Effector CD8-positive, alpha-beta T cell (primary cell): ENCODE measurements at regions not wholly inside any gene's neighbourhood (a gene's known extent, or its start where the extent isn't known, plus 50 kb on each side); places are given as distances from the start of the nearest gene placed in this dataset.

Experiments used
- DNase-seq: peaks from one replicate; lab custom pipeline; 2025; lab: John Stamatoyannopoulos, UW

- no peak for DNase-seq
These were observed 108.7 kb upstream of the PPP2R2D start for GRCh38 chr10:131792011-131792651.

GRCh38 chr10:131792809-131793208 is 108.0 kb upstream of the PPP2R2D start:
- no peak for DNase-seq

GRCh38 chr10:131795761-131796160 is 105.0 kb upstream of the PPP2R2D start:
- DNase-seq, result no peak

GRCh38 chr10:131797626-131798025 is 103.2 kb upstream of the PPP2R2D start:
- DNase-seq, result no peak

- DNase-seq, result no peak
These were observed 101.4 kb upstream of the PPP2R2D start for GRCh38 chr10:131799429-131799828.

GRCh38 chr10:131802156-131802915 is 98.5 kb upstream of the PPP2R2D start:
- no peak for DNase-seq

- no peak for DNase-seq
These were observed 97.8 kb upstream of the PPP2R2D start for GRCh38 chr10:131802996-131803395.

GRCh38 chr10:131803860-131804425 is 96.9 kb upstream of the PPP2R2D start:
- no peak for DNase-seq

GRCh38 chr10:131804551-131805295 is 96.1 kb upstream of the PPP2R2D start:
- DNase-seq, result no peak

- no peak for DNase-seq
These were observed 95.1 kb upstream of the PPP2R2D start for GRCh38 chr10:131805696-131806095.

GRCh38 chr10:131806146-131806545 is 94.7 kb upstream of the PPP2R2D start:
- DNase-seq, result no peak

GRCh38 chr10:131806646-131807317 is 94.0 kb upstream of the PPP2R2D start:
- DNase-seq, result no peak

GRCh38 chr10:131808370-131808930 is 92.4 kb upstream of the PPP2R2D start:
- no peak for DNase-seq

- DNase-seq, result no peak
These were observed 90.6 kb upstream of the PPP2R2D start for GRCh38 chr10:131810036-131810804.

GRCh38 chr10:131810805-131811629 is 89.8 kb upstream of the PPP2R2D start:
- DNase-seq, result no peak

GRCh38 chr10:131811630-131812403 is 89.0 kb upstream of the PPP2R2D start:
- DNase-seq, result no peak

- DNase-seq, result no peak
These were observed 87.8 kb upstream of the PPP2R2D start for GRCh38 chr10:131812736-131813604.
